GM12874 (cell line): ENCODE measurements at regions not wholly inside any gene's neighbourhood (a gene's known extent, or its start where the extent isn't known, plus 50 kb on each side); places are given as distances from the start of the nearest gene placed in this dataset.

Source experiments
- CTCF ChIP-seq: IDR thresholded peaks from 2 replicates; pipeline ENCODE4 v1.5.1; 2011; ENCODE audit warnings: low read depth, mild to moderate bottlenecking, control low read depth, low read length, moderate library complexity; ENCODE audit not compliant: insufficient read depth

GRCh38 chr3:104474011-104474410 lies 892.7 kb upstream of the ALCAM start:
- TF ChIP-seq CTCF: no peak

GRCh38 chr3:104503022-104503421 lies 863.7 kb upstream of the ALCAM start:
- no peak for TF ChIP-seq CTCF

GRCh38 chr3:104510131-104510849 lies 856.4 kb upstream of the ALCAM start:
- no peak for TF ChIP-seq CTCF

DNA sequence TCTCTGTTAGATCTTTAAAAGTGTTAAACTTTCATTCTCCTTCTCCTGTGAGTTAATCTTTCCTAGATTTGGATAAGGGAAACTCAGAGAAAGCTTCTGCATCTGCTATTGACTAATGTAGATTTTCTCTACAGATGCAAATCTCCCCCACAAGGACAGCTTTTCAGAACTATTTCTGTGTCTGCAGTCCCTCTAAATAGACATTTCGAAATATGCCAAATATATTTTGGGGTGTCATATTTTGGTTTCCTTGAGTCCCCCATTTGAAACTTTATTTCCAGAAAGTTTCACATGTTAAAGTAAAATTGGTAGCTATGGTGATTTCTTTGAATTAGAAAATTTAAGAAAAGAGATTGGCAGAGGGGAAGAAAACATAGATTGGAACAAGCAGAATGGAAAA lies 852.3 kb upstream of the ALCAM start:
- no peak for TF ChIP-seq CTCF

GRCh38 chr3:104514776-104515175 lies 851.9 kb upstream of the ALCAM start:
- no peak for TF ChIP-seq CTCF

DNA sequence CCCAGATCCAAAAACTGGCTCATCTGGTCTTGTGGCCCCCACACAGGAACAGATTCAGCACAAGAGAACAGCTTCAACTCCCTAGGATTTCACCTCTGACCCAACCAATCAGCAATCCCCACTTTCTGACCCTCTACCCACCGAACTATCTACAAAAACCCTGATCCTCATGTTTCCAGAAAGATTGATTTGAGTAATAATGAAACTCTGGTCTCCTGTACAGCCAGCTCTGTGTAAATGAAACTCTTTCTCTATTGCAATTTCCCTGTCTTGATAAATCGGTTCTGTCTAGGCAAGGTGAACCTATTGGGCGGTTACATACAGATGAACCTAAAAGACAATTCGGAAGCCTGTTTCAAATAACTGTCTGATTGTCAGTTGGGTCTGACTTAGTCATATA lies 847.6 kb upstream of the ALCAM start:
- TF ChIP-seq CTCF: no peak

- TF ChIP-seq CTCF: no peak
Measured at GRCh38 chr3:104519468-104520227, 847.1 kb upstream of the ALCAM start.
